ENCODE measurements at regions not wholly inside any gene's neighbourhood (a gene's known extent, or its start where the extent isn't known, plus 50 kb on each side); places are given as distances from the start of the nearest gene placed in this dataset.

GRCh38 chr5:82376307-82376706, 98.2 kb upstream of the RPS23 start:
- TF ChIP-seq TEAD4 (IDR thresholded peaks at IDR 0.05; ENCODE audit: low read depth, low read length) (no peak), RBBP5 (IDR thresholded peaks at IDR 0.05; ENCODE audit: borderline replicate concordance, low read depth, low read length) (no peak), POLR2AphosphoS5 (IDR thresholded peaks at IDR 0.05; ENCODE audit: low read depth, low read length) (no peak), POLR2A (IDR thresholded peaks at IDR 0.05; ENCODE audit: control extremely low read depth in 1 of 2, low read depth in 2 of 2, low read length in 2 of 2) (no peak), SP2 (IDR thresholded peaks at IDR 0.05; ENCODE audit: low read length) (no peak), RAD21 (IDR thresholded peaks at IDR 0.05 in 1 of 2, conservative IDR thresholded peaks at IDR 0.05 in 1 of 2; ENCODE audit: low read depth in 2 of 2, low read length in 2 of 2) (no peak), GABPA (IDR thresholded peaks at IDR 0.05; ENCODE audit: borderline replicate concordance, insufficient read depth, low read length) (no peak), TAF7 (optimal IDR thresholded peaks at IDR 0.05; ENCODE audit: borderline replicate concordance, low read depth, low read length) (no peak), POU5F1 (IDR thresholded peaks at IDR 0.05; ENCODE audit: low read depth, low read length) (no peak), SAP30 (IDR thresholded peaks at IDR 0.05; ENCODE audit: insufficient read depth, insufficient replicate concordance, low read length) (no peak), TAF1 (IDR thresholded peaks at IDR 0.05; ENCODE audit: low read depth, low read length) (no peak), SUZ12 (IDR thresholded peaks at IDR 0.05; ENCODE audit: low read length) (no peak), JUND (IDR thresholded peaks at IDR 0.05; ENCODE audit: low read length) (no peak)
- TF ChIP-seq, protein P1, sequence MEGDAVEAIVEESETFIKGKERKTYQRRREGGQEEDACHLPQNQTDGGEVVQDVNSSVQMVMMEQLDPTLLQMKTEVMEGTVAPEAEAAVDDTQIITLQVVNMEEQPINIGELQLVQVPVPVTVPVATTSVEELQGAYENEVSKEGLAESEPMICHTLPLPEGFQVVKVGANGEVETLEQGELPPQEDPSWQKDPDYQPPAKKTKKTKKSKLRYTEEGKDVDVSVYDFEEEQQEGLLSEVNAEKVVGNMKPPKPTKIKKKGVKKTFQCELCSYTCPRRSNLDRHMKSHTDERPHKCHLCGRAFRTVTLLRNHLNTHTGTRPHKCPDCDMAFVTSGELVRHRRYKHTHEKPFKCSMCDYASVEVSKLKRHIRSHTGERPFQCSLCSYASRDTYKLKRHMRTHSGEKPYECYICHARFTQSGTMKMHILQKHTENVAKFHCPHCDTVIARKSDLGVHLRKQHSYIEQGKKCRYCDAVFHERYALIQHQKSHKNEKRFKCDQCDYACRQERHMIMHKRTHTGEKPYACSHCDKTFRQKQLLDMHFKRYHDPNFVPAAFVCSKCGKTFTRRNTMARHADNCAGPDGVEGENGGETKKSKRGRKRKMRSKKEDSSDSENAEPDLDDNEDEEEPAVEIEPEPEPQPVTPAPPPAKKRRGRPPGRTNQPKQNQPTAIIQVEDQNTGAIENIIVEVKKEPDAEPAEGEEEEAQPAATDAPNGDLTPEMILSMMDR (IDR thresholded peaks at IDR 0.05; ENCODE audit: control extremely low read depth in 1 of 3, insufficient read depth in 1 of 3, low read depth in 1 of 3, low read length in 3 of 3): no peak

All from H1 (cell line).